ENCODE measurements at regions not wholly inside any gene's neighbourhood (a gene's known extent, or its start where the extent isn't known, plus 50 kb on each side); places are given as distances from the start of the nearest gene placed in this dataset.

- H3K9me3 ChIP-seq (ENCODE audit: control insufficient read depth, insufficient read depth, low read depth, low read length), result no peaks in the 10 kb centered on the region
Observed at GRCh38 chr5:138632900-138633489, 57.8 kb upstream of the HSPA9 start.

More at GRCh38 chr5:138632900-138633489, 57.8 kb upstream of the HSPA9 start:
- Histone ChIP-seq H3K4me1 (ENCODE audit: control insufficient read depth, insufficient read depth, low read length) (no peaks in the 10 kb centered on the region), H3K27ac (ENCODE audit: low read length) (no peak overlapping the region), H3K36me3 (ENCODE audit: control insufficient read depth, insufficient read depth, low read length) (no peaks in the 10 kb centered on the region), H3K27me3 (ENCODE audit: control insufficient read depth, insufficient read depth, low read length) (no peaks in the 10 kb centered on the region), H3K4me3 (ENCODE audit: low read depth in 2 of 2, low read length in 2 of 2) (no peak overlapping the region)
- in situ Hi-C loops (cut with HindIII; ENCODE audit: low pct_unique_long_range_greater_than_20kb, low sequenced_read_pairs), result no loop called here
- ChIA-PET CTCF (no interaction called here), POLR2A (interaction anchor here (0.6 kb wide), 1 partner anchor 192 kb away, joined by 3 read pairs; no protein-coding TSS in a partner anchor)
- DNase-seq (ENCODE audit: low read depth, low spot score) (peak; percentile 41), ATAC-seq (peak; percentile 88)
- BruUV-seq (replicated peaks), result no TSS peak
- no peak for TF ChIP-seq POLR2AphosphoS5 (IDR thresholded peaks at IDR 0.05; ENCODE audit: low read depth, low read length)
- TF ChIP-seq SIN3A (IDR thresholded peaks at IDR 0.05; ENCODE audit: borderline replicate concordance, insufficient read depth, low read depth, low read length), result no peak
- no peak for TF ChIP-seq TCF7L2 (IDR thresholded peaks at IDR 0.05; ENCODE audit: low read depth, low read length)
- TF ChIP-seq REST (IDR thresholded peaks at IDR 0.05; ENCODE audit: insufficient read depth in 1 of 2, low read depth in 2 of 2, low read length in 1 of 2), result no peak
- no peak for TF ChIP-seq CTCF (IDR thresholded peaks at IDR 0.05)
- intact Hi-C loops (cut with micrococcal nuclease; ENCODE audit: unreplicated experiment), result no loop called here
